ENCODE measurements at regions not wholly inside any gene's neighbourhood (a gene's known extent, or its start where the extent isn't known, plus 50 kb on each side); places are given as distances from the start of the nearest gene placed in this dataset.

GRCh38 chr13:30133554-30133912 lies 173.8 kb downstream of the KATNAL1 start:
- BruUV-seq (replicated peaks), result no TSS peak
- FAIRE-seq (no peak), DNase-seq (ENCODE audit: low read depth, low spot score) (no peak)
- peaks cover 9% of the 10 kb centered on the region for H3K4me1 ChIP-seq (ENCODE audit: control insufficient read depth, extremely low read depth, insufficient read depth, low read length)
- intact Hi-C loops (cut with micrococcal nuclease), result loop anchor here (2.0 to 10.0 kb wide), 4 partner anchors 171 to 669 kb away; partner anchors contain the start of gene KATNAL1
- no peaks in the 10 kb centered on the region for H3K9me1 ChIP-seq (replicated peaks; ENCODE audit: control insufficient read depth, extremely low read depth, insufficient read depth, low read length)
- H3K9ac ChIP-seq (replicated peaks; ENCODE audit: extremely low read depth, insufficient read depth, low read length), result no peak overlapping the region
- H3K36me3 ChIP-seq (ENCODE audit: control insufficient read depth in 2 of 2, extremely low read depth in 1 of 2, insufficient read depth in 2 of 2, low read length in 2 of 2), result no peaks in the 10 kb centered on the region
- H3K4me2 ChIP-seq (ENCODE audit: insufficient read depth, low read length), result no peak overlapping the region
- H3K4me3 ChIP-seq (replicated peaks in 1 of 3; ENCODE audit: insufficient read depth in 1 of 3, low read depth in 1 of 3, low read length in 3 of 3), result no peak overlapping the region
- ChIA-PET CTCF (interaction anchor here (1.0 to 6.6 kb wide), 9 partner anchors 9 to 911 kb away, joined by 3 to 76 read pairs (median 30); partner anchors contain the start of gene USPL1), POLR2A (no interaction called here)
- H3K27me3 ChIP-seq (ENCODE audit: control insufficient read depth in 2 of 2, insufficient read depth in 2 of 2, low read length in 2 of 2), result no peaks in the 10 kb centered on the region
- H4K20me1 ChIP-seq (replicated peaks; ENCODE audit: control insufficient read depth, extremely low read depth, insufficient read depth, low read length), result no peaks in the 10 kb centered on the region
- no peaks in the 10 kb centered on the region for H3K9me3 ChIP-seq (replicated peaks; ENCODE audit: control insufficient read depth, insufficient read depth, low read length)
- no peak overlapping the region for H3K27ac ChIP-seq (ENCODE audit: insufficient read depth, low read depth, low read length)
- no peak overlapping the region for H2AFZ ChIP-seq (ENCODE audit: low read depth, low read length)
- dilution Hi-C loops (cut with MboI; ENCODE audit: extremely low pct_ligation_motif_present, low sequenced_read_pairs), result loop anchor here (25.0 kb wide), 1 partner anchor 204 kb away; no protein-coding TSS in a partner anchor
- TF ChIP-seq FOS (IDR thresholded peaks at IDR 0.05; ENCODE audit: borderline replicate concordance, insufficient read depth, low read length) (no peak), MYC (IDR thresholded peaks at IDR 0.05; ENCODE audit: low read depth, low read length) (no peak), JUN (IDR thresholded peaks at IDR 0.05; ENCODE audit: borderline replicate concordance, insufficient read depth, insufficient read length, low read depth) (no peak), GATA2 (IDR thresholded peaks at IDR 0.05; ENCODE audit: insufficient read depth, insufficient read length, low read depth, low read length) (no peak), EZH2 (IDR thresholded peaks at IDR 0.05; ENCODE audit: borderline replicate concordance, low read depth, low read length, severe bottlenecking) (no peak), POLR2A (IDR thresholded peaks at IDR 0.05; ENCODE audit: low read depth, low read length) (no peak), POLR2AphosphoS5 (IDR thresholded peaks at IDR 0.05; ENCODE audit: insufficient read depth, low read depth, low read length) (no peak), CTCF (IDR thresholded peaks at IDR 0.05; ENCODE audit: extremely low read depth in 1 of 2, insufficient read depth in 1 of 2, low read depth in 1 of 2, low read length in 2 of 2) (no peak)
- TF ChIP-seq, protein P1, sequence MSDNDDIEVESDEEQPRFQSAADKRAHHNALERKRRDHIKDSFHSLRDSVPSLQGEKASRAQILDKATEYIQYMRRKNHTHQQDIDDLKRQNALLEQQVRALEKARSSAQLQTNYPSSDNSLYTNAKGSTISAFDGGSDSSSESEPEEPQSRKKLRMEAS (IDR thresholded peaks at IDR 0.05; ENCODE audit: insufficient read depth, insufficient read length), result no peak
- no peaks in the 10 kb centered on the region for H3K79me2 ChIP-seq (ENCODE audit: control insufficient read depth, insufficient read depth, low read length)
